Rectal smooth muscle tissue (tissue), 1 donor: ENCODE measurements at regions not wholly inside any gene's neighbourhood (a gene's known extent, or its start where the extent isn't known, plus 50 kb on each side); places are given as distances from the start of the nearest gene placed in this dataset.

Experiments
- H3K27ac ChIP-seq: one replicate; pipeline ENCODE4 v1.7.0; 2013; ENCODE audit warnings: low read depth, low read length, inconsistent platforms
- H3K27me3 ChIP-seq: one replicate; pipeline ENCODE4 v1.7.0; 2013; ENCODE audit warnings: low read length; ENCODE audit not compliant: control insufficient read depth, insufficient read depth
- H3K36me3 ChIP-seq: one replicate; pipeline ENCODE4 v1.7.0; 2013; ENCODE audit warnings: low read length; ENCODE audit not compliant: control insufficient read depth, insufficient read depth
- H3K4me1 ChIP-seq: one replicate; pipeline ENCODE4 v1.7.0; 2013; ENCODE audit warnings: low read length; ENCODE audit not compliant: control insufficient read depth, insufficient read depth
- H3K4me3 ChIP-seq: one replicate; pipeline ENCODE4 v1.7.0; 2013; ENCODE audit warnings: low read length
- H3K9ac ChIP-seq: one replicate; pipeline ENCODE4 v1.7.0; 2013; ENCODE audit warnings: low read length

- Histone ChIP-seq H3K4me1 (no peaks in the 10 kb centered on the region), H3K9ac (no peak overlapping the region), H3K27me3 (no peaks in the 10 kb centered on the region), H3K4me3 (no peak overlapping the region), H3K36me3 (no peaks in the 10 kb centered on the region), H3K27ac (no peak overlapping the region)
These were observed 1144.6 kb upstream of the ADGRL2 start for GRCh38 chr1:80656014-80656636.

- H3K36me3 ChIP-seq = no peaks in the 10 kb centered on the region
- no peak overlapping the region for H3K4me3 ChIP-seq
- H3K27me3 ChIP-seq = no peaks in the 10 kb centered on the region
- H3K27ac ChIP-seq = no peak overlapping the region
- H3K4me1 ChIP-seq = no peaks in the 10 kb centered on the region
- no peak overlapping the region for H3K9ac ChIP-seq
These were observed 1154.7 kb upstream of the ADGRL2 start for GRCh38 chr1:80646053-80646452.

- Histone ChIP-seq H3K27me3 (no peaks in the 10 kb centered on the region), H3K9ac (no peak overlapping the region), H3K27ac (no peak overlapping the region), H3K36me3 (no peaks in the 10 kb centered on the region), H3K4me3 (no peak overlapping the region), H3K4me1 (no peaks in the 10 kb centered on the region)
These were observed 1155.1 kb upstream of the ADGRL2 start for GRCh38 chr1:80645621-80646020.

GRCh38 chr1:80640978-80641377 is 1159.8 kb upstream of the ADGRL2 start:
- Histone ChIP-seq H3K9ac (no peak overlapping the region), H3K36me3 (no peaks in the 10 kb centered on the region), H3K4me1 (no peaks in the 10 kb centered on the region), H3K27me3 (no peaks in the 10 kb centered on the region), H3K4me3 (no peak overlapping the region), H3K27ac (no peak overlapping the region)

GRCh38 chr1:80639777-80640533 is 1160.8 kb upstream of the ADGRL2 start:
- H3K27ac ChIP-seq = no peak overlapping the region
- no peak overlapping the region for H3K4me3 ChIP-seq
- no peaks in the 10 kb centered on the region for H3K4me1 ChIP-seq
- H3K9ac ChIP-seq = no peak overlapping the region
- no peaks in the 10 kb centered on the region for H3K27me3 ChIP-seq
- H3K36me3 ChIP-seq = no peaks in the 10 kb centered on the region

GRCh38 chr1:80633947-80634706 is 1166.6 kb upstream of the ADGRL2 start:
- H3K9ac ChIP-seq = no peak overlapping the region
- H3K27ac ChIP-seq = no peak overlapping the region
- H3K36me3 ChIP-seq = no peaks in the 10 kb centered on the region
- no peak overlapping the region for H3K4me3 ChIP-seq
- H3K27me3 ChIP-seq = no peaks in the 10 kb centered on the region
- H3K4me1 ChIP-seq = no peaks in the 10 kb centered on the region

- H3K4me1 ChIP-seq = no peaks in the 10 kb centered on the region
- no peak overlapping the region for H3K9ac ChIP-seq
- no peaks in the 10 kb centered on the region for H3K36me3 ChIP-seq
- no peak overlapping the region for H3K27ac ChIP-seq
- H3K27me3 ChIP-seq = no peaks in the 10 kb centered on the region
- H3K4me3 ChIP-seq = no peak overlapping the region
These were observed 1168.5 kb upstream of the ADGRL2 start for GRCh38 chr1:80632284-80632683.

GRCh38 chr1:80629304-80629837 is 1171.4 kb upstream of the ADGRL2 start:
- H3K27me3 ChIP-seq = no peaks in the 10 kb centered on the region
- H3K36me3 ChIP-seq = no peaks in the 10 kb centered on the region
- no peak overlapping the region for H3K4me3 ChIP-seq
- no peak overlapping the region for H3K9ac ChIP-seq
- H3K4me1 ChIP-seq = no peaks in the 10 kb centered on the region
- H3K27ac ChIP-seq = no peak overlapping the region

- H3K4me3 ChIP-seq = no peak overlapping the region
- H3K36me3 ChIP-seq = no peaks in the 10 kb centered on the region
- H3K9ac ChIP-seq = no peak overlapping the region
- no peak overlapping the region for H3K27ac ChIP-seq
- H3K4me1 ChIP-seq = no peaks in the 10 kb centered on the region
- no peaks in the 10 kb centered on the region for H3K27me3 ChIP-seq
These were observed 1176.1 kb upstream of the ADGRL2 start for GRCh38 chr1:80624682-80625081.

GRCh38 chr1:80607064-80607463 is 1193.7 kb upstream of the ADGRL2 start:
- Histone ChIP-seq H3K4me3 (no peak overlapping the region), H3K27me3 (no peaks in the 10 kb centered on the region), H3K36me3 (no peaks in the 10 kb centered on the region), H3K27ac (no peak overlapping the region), H3K4me1 (no peaks in the 10 kb centered on the region), H3K9ac (no peak overlapping the region)

- H3K27me3 ChIP-seq = no peaks in the 10 kb centered on the region
- H3K27ac ChIP-seq = no peak overlapping the region
- H3K36me3 ChIP-seq = no peaks in the 10 kb centered on the region
- H3K9ac ChIP-seq = no peak overlapping the region
- H3K4me3 ChIP-seq = no peak overlapping the region
- H3K4me1 ChIP-seq = no peaks in the 10 kb centered on the region
These were observed 1206.7 kb upstream of the ADGRL2 start for GRCh38 chr1:80594013-80594412.

GRCh38 chr1:80593197-80593596 is 1207.5 kb upstream of the ADGRL2 start:
- H3K36me3 ChIP-seq = no peaks in the 10 kb centered on the region
- no peaks in the 10 kb centered on the region for H3K27me3 ChIP-seq
- H3K27ac ChIP-seq = no peak overlapping the region
- no peak overlapping the region for H3K4me3 ChIP-seq
- H3K4me1 ChIP-seq = no peaks in the 10 kb centered on the region
- H3K9ac ChIP-seq = no peak overlapping the region
